ENCODE measurements at regions not wholly inside any gene's neighbourhood (a gene's known extent, or its start where the extent isn't known, plus 50 kb on each side); places are given as distances from the start of the nearest gene placed in this dataset.

DNA sequence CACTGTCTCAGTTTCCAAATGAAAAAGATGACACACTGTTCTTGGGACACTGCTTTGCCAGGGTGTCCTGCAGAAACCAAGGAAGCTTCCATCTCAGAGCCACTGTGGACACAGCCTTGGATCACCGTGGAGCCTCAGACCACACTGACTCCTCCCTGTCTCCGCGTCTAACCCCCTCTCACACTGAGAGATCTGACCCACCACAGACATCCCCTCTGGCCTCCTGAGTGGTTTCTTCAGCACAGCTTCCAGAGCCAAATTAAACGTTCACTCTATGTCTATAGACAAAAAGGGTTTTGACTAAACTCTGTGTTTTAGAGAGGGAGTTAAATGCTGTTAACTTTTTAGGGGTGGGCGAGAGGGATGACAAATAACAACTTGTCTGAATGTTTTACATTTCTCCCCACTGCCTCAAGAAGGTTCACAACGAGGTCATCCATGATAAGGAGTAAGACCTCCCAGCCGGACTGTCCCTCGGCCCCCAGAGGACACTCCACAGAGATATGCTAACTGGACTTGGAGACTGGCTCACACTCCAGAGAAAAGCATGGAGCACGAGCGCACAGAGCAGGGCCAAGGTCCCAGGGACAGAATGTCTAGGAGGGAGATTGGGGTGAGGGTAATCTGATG, 113.4 kb upstream of the PKDCC start:
- TF ChIP-seq CTCF (IDR thresholded peaks at IDR 0.05) = no peak
- no peak for TF ChIP-seq POLR2A (IDR thresholded peaks at IDR 0.05)
- H3K4me3 ChIP-seq (ENCODE audit: low read depth, poor library complexity, severe bottlenecking) = no peak overlapping the region
- 56 to 66% methylated on average over 10 of the region's 10 CpGs for WGBS, 2 donors
- DNase-seq (ENCODE audit: low spot score in 2 of 2) = peak in 1 of 2 donors; percentile 74
- intact Hi-C loops (cut with DNase I; ENCODE audit: low total_unique reads) = no loop called here

GRCh38 chr2:41935002-41935401, 112.8 kb upstream of the PKDCC start:
- H3K4me3 ChIP-seq (ENCODE audit: low read depth, poor library complexity, severe bottlenecking) = no peak overlapping the region
- WGBS, 2 donors = 94 to 96% methylated on average over 2 of the region's 2 CpGs
- intact Hi-C loops (cut with DNase I; ENCODE audit: low total_unique reads) = no loop called here
- TF ChIP-seq POLR2A (IDR thresholded peaks at IDR 0.05) (no peak), CTCF (IDR thresholded peaks at IDR 0.05) (no peak)
- DNase-seq (ENCODE audit: low spot score in 2 of 2) = no peak

GRCh38 chr2:41935825-41936224, 112.0 kb upstream of the PKDCC start:
- no peak for TF ChIP-seq POLR2A (IDR thresholded peaks at IDR 0.05)
- TF ChIP-seq CTCF (IDR thresholded peaks at IDR 0.05) = no peak
- intact Hi-C loops (cut with DNase I; ENCODE audit: low total_unique reads) = no loop called here
- DNase-seq (ENCODE audit: low spot score in 2 of 2) = no peak
- 75 to 81% methylated on average over 2 of the region's 2 CpGs for WGBS, 2 donors
- no peak overlapping the region for H3K4me3 ChIP-seq (ENCODE audit: low read depth, poor library complexity, severe bottlenecking)

GRCh38 chr2:41936771-41937463, 110.9 kb upstream of the PKDCC start:
- H3K4me3 ChIP-seq (ENCODE audit: low read depth, poor library complexity, severe bottlenecking) = no peak overlapping the region
- WGBS, 2 donors = 74 to 77% methylated on average over 7 of the region's 7 CpGs
- intact Hi-C loops (cut with DNase I; ENCODE audit: low total_unique reads) = no loop called here
- TF ChIP-seq CTCF (IDR thresholded peaks at IDR 0.05) (no peak), POLR2A (IDR thresholded peaks at IDR 0.05) (no peak)
- DNase-seq (ENCODE audit: low spot score in 2 of 2) = no peak

GRCh38 chr2:41937464-41937906, 110.3 kb upstream of the PKDCC start:
- intact Hi-C loops (cut with DNase I; ENCODE audit: low total_unique reads) = no loop called here
- DNase-seq (ENCODE audit: low spot score in 2 of 2) = peak in 1 of 2 donors; percentile 73
- TF ChIP-seq POLR2A (IDR thresholded peaks at IDR 0.05) (no peak), CTCF (IDR thresholded peaks at IDR 0.05) (no peak)
- H3K4me3 ChIP-seq (ENCODE audit: low read depth, poor library complexity, severe bottlenecking) = no peak overlapping the region
- WGBS, 2 donors = 55 to 65% methylated on average over 5 of the region's 5 CpGs
